IPS DF 4.7 (cell line): ENCODE measurements at regions not wholly inside any gene's neighbourhood (a gene's known extent, or its start where the extent isn't known, plus 50 kb on each side); places are given as distances from the start of the nearest gene placed in this dataset.
"Not testable (repeated sequence)": the region's sequence is repeated elsewhere in the genome, so short reads cannot be mapped to it uniquely, and the experiment has no call there.

Experiments
- DNase-seq: peaks from one replicate; pipeline ENCODE4 v3.0.0-alpha.2; 2013; ENCODE audit warnings: low spot score; ENCODE audit errors: extremely low read depth

DNA sequence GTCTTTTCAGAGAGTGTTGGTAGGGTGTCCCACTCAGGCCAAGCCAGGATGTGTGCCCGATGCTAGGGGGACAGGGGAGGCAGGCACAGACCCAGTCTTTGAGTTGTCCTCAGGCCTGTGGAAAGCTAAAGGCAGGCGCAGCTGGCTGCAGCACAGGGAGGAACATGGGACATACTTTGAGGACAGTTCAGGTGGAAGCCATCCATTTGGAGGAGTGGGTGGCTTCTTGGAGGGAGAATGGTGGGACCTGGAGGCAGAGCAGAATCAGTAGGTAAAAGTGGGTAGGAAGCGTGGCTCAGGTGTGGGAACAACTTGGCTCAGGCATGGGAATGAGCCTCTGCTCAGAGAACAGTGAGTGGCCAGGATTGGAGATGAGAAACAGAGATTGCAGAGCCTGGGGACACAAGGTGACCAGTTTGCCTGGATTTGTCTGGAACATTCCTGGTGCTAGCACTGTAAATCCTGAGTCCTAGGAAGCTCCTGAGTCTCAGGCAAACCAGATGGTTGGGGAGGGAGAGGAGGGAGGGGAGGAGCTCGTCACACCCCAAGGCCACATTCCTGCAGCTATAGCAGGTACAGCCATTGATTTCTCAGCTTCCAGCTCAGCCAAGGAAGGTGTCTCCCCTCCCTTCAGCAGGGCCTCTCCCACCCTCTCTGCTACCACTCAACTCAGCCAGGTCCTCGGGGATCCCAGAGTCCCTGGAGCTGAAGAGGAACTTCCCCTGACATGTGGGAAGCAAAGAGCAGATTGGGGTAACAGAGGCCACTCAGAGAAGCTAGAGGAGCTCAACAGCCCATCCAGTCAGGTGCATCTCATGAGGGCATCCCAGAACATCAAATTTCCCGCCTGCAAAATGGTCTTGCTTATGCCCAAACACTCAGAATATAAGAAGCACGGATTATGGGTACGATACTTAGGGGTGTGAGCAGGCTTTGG, 65.2 kb upstream of the TINAGL1 start:
- no peak for DNase-seq

DNA sequence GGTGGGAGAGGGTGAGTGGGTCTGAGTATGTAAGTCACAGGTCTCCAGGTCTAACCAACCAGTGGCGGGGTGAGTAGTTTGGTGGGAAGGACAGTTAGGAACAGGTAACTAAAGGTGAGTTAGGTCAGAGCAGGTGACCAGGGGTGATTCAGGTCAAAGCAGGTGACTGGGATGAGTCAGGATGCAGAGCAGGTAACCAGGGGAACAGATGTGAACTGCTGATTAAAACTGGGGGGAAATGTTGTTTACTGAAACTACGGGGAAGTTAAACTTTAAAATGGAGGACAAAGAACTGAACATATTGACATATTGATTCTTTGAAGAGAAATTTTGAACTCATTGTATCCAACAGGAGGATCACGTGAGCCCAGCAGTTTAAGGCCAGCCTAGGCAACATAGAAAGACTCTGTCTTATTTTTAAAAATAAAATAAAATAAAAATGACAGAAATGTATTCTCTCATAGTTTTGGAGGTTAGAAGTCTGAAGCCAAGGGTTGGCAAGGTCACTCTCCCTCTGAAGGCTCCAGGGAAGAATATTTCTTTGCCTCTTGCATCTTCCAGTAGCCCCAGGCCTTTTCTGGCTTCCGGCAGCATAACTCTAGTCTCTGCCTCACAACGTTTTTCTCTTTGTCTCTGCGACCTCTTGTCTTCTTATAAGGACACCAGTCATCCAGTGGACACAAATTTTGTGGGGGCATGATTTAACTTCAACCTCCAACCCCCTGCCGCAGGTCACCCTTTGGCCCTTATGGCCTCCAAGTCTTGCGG, 64.3 kb upstream of the TINAGL1 start:
- no peak for DNase-seq

DNA sequence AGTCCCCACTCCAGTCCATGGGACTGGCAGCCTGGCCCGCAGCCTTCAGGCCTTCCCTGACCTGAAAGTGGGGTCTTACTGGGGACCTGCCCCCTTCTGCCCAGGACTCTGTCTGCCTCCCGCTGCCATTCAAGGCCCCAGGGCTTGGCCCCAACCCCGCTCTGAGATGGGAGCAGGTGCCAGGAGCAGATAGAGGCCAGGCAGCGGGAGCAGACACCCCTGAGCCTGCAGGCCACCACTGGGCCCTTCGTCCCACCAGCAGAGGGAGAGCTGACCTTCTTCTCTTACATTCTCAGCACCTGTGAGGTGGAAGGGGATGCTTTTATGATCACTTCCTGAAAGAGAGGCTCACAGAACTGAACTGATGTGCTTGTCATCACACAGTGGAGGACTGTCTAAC, 62.2 kb upstream of the TINAGL1 start:
- no peak for DNase-seq

DNA sequence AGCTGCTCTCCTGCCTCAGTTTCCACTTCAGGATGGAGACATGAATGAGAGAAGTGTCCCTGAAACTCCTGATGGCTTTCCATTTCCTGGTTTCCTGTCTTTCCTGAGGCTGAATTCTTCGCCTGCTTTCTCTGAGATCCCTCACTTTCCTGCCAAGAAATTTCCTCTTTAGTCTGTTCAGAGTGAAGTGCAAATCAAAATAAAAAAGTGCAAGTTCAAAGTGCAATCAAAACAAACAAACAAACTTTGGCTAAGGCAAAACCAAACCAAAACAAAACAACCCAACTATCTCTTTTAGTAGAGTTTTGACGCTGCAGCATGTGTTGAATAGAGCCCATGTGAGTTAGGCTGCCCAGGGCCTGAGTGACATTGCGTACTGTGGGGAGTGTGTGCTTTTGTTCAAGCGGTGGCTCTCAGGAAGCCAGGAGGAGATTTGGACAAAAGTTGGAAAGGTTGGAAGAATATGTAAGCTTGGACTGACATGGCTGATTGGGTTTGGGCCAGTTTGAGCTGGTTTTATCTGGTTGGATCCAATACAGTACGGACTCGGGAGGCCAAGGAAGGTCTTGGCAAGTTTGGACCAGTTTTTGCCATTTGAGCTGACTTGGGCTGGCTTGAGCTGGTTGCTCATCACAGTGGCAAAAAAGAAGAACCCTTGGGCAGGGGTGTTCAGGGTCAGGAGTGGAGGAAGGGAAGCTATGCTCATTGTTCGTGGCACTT, 61.1 kb upstream of the TINAGL1 start:
- no peak for DNase-seq

DNA sequence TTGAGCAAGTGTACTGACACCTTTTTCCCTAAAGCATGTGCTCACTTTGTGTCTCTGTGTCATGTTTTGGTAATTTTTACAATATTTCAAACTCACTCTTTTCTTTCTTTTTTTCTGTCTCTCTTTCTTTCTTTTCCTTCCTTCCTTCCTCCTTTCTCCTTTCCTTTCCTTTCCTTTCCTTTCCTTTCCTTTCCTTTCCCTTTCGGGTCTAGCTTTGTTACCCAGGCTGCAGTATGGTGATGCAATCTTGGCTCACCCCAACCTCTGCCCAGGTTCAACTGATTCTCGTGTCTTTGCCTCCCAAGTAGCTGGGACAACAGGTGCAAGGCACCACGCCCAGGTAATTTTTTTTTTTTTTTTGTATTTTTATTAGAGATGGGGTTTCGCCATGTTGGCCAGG, 60.4 kb upstream of the TINAGL1 start:
- DNase-seq = no peak

DNA sequence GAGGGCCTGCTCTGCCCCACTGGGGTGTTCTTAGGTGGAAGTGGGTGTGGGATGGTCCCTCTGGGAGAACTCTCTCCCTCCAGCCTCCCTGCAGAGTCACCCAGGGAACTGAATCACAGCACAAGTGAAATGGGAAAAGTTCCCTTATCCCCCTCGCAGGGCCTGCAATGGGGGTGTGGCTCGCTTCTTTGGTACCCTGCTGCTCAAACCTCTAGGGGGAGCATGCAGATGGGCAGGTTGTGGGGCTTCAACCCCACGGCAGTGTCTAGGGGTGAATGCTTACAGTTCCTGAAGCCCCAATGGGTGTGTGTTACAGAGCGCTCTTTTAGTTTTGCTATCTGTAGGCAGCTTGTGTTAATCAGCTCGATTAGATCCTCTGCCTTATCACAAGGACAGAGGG, 59.0 kb upstream of the TINAGL1 start:
- DNase-seq = no peak

DNA sequence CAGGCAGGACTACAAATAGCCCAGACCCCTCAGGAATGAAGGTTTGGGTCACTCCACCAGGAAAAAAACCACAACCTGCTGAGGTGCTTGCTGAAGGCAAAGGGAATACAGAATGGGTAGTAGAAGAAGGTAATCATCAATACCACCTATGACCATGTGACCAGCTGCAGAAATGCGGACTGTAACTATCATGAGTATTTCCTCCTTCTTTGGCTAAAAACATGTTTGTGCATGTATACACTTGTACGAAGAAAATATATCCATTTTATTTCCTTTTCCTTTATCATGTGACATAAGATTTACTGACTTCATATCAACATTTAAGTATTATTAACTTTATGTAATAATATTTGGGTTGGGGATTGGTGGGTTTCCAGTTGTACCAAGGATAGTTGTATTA, 58.3 kb upstream of the TINAGL1 start:
- not testable (repeated sequence) for DNase-seq

DNA sequence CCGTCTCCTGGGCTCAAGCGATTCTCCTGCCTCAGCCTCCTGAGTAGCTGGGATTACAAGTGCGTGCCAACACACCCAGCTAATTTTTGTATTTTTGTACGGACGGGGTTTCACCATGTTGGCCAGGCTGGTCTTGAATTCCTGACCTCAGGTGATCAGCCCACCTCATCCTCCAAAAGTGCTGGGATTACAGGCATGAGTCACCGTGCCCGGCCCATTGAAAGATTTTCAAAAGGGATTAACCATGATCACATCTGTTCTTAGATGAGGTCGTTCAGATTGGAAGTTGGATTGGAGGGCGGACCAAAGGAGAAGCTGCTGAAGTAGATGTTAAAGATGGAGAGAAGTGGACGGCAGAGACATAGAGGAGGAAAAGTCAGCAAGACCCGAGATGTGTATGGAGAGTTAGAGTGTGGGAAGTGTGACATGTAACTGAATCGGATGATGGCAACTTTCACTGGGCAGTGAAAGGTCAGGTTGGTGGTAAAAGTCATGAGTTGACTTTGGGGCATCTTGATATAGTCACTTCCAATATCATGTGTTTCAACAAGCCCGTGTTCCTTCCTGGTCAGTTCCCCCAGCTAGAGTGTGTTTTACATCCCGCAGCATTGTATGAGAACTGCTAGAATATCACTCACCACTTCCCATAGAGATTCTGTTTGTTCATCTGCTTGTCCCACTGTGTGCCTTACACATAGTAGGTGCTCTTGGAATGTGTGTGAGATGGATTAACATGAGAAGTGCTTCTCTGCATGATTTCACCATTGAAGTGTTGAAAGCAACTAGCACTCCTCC, 54.4 kb upstream of the TINAGL1 start:
- DNase-seq = no peak

DNA sequence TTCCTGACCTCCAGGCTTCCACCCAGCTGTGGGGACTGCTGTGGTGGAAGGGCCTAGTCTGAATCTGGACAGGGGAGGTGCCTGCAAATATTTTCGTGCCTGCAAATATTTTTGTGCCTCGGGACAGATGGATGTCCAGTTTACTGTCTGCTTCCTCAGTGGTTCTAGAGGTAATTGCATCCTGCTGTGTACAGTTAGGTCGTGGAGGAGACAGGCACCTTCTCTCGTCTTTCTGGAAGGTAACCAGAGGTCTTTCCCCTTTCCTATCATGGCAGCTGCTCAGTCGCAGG, 53.8 kb upstream of the TINAGL1 start:
- no peak for DNase-seq

DNA sequence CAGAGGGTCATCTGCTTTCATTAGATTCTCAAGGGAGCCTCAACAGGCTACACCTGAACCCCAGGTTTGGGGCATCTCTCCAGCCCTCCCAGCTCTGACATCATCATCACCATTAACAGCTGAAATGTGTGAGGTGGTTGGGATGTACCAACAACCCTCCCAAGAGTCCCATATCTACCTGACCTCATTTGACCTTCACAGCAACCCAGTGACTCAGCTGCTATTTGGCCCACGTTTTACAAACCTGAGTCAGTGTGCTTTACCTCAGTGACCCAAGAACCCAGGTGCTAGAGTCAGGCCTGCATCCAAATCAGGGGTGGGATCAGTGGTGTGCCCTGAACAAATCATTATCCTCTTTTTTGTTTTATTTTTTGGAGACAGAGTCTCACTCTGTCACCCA, 53.3 kb upstream of the TINAGL1 start:
- no peak for DNase-seq

DNA sequence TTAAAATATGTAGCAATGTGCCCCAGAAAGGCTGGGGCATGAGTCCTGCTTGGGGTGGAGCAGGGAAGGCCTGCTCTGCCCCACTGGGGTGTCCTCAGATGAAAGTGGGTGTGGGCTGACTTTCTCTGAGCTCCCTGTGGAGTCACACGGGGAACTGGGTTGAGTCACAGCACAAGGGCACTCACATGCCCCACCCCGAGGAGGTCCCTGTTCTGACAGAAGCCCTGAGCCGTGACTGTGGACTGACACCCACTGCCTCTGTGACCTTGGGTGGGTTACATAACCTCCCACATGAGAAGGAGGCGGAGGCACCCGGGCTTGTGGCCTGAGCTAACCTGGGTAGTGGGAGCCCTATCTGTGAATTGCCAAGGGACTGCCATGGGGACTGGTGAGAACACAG, 52.5 kb upstream of the TINAGL1 start:
- DNase-seq = no peak

DNA sequence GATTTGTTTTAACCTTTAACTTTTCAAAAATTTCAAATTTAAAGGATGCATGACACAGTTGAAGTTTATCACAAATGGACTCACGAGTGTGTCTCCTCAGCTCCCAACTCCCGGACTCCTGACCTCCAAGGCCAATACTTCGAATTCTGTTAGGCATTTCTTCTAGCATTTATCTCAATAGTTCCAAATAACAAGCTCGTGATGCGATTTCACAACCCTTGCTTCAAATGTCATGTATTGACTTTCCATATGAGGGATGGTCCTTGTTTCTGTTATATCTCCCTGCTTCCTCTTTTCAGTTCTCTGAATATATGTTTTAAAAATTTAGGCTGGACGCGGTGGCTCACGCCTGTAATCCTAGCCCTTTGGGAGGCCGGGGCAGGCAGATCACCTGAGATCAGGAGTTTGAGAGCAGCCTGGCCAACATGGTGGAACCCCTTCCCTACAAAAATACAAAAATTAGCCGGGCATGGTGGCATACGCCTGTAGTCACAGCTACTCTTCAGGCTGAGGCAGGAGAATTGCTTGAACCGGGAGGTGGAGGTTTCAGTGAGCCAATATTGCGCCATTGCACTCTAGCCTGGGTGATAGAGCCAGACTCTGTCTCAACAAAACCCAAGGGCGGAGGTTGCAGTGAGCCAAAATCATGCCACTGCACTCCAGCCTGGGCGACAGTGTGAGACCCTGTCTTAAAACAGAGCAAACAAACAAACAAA, 52.0 kb upstream of the TINAGL1 start:
- no peak for DNase-seq
